Right ventricle myocardium superior (tissue), 1 donor: ENCODE measurements at regions not wholly inside any gene's neighbourhood (a gene's known extent, or its start where the extent isn't known, plus 50 kb on each side); places are given as distances from the start of the nearest gene placed in this dataset.

Experiments
- ATAC-seq: fragments of 200-7000 bp; cut with Tn5 transposase; one replicate; pipeline ENCODE4 v1.9.1; 2020; ENCODE audit warnings: mild to moderate bottlenecking; ENCODE audit not compliant: poor library complexity
- DNase-seq: peaks from one replicate; pipeline ENCODE4 v3.0.0-alpha.2; 2020
- intact Hi-C: fragments of 100-400 bp; cut with DNase I; formaldehyde crosslinking; loops from one replicate; pipeline ENCODE4 v1.11.2; 2022
- donor health status: DM: no; HTN: yes; CAD: no; lungs with severe emphysema.

GRCh38 chr2:5083402-5083801 lies 608.8 kb upstream of the SOX11 start:
- DNase-seq (no peak), ATAC-seq (no peak)
- intact Hi-C loops: no loop called here

DNA sequence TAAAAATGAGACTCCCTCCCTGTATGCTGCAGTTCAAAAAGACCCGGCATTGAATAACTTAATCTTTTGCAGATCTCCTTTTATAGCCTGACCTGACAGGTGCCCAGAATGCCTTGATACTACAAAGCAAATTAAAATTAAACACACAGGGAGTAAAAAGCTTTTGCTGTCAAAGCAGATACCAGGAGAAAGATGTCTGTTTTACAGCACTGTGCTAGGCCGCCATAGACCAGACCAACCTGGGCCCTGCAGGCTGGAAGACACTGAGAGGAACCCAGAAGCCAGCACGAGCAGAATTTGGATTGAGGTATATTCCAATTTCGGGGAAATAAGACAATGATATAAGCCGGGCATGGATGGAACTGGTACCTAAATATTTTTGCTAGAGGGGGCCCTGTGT lies 602.8 kb upstream of the SOX11 start:
- no peak for ATAC-seq
- DNase-seq: no peak
- intact Hi-C loops: no loop called here

- no peak for ATAC-seq
- no peak for DNase-seq
- intact Hi-C loops: no loop called here
These were observed 599.1 kb upstream of the SOX11 start for GRCh38 chr2:5093056-5093455.

GRCh38 chr2:5093518-5093917 lies 598.7 kb upstream of the SOX11 start:
- intact Hi-C loops: no loop called here
- ATAC-seq (peak; percentile 29), DNase-seq (no peak)

DNA sequence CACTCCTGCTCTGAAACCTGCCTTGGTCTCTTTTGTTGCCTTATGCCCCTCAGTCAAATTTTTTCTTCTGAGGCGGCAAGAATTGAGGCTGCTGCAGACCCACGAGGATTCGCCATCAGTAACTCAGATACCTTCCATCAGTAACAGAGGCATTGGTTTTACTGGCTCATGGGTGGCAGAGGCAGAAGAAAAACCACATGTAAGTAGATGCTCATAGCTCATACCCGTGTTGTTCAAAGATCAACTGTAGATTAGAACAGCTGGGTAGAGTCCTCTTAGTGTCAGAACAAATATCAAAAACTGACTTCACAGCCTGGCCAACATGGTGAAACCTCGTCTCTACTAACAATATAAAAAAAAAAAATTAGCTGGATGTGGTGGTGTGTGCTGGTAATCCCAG lies 598.0 kb upstream of the SOX11 start:
- intact Hi-C loops: no loop called here
- no peak for DNase-seq
- ATAC-seq: no peak

GRCh38 chr2:5098286-5098685 lies 593.9 kb upstream of the SOX11 start:
- intact Hi-C loops: no loop called here
- no peak for ATAC-seq

GRCh38 chr2:5102823-5103222 lies 589.4 kb upstream of the SOX11 start:
- DNase-seq (no peak), ATAC-seq (no peak)
- intact Hi-C loops: no loop called here

More at GRCh38 chr2:5098286-5098685, 593.9 kb upstream of the SOX11 start:
- DNase-seq: no peak

- DNase-seq (no peak), ATAC-seq (peak; percentile 25)
- intact Hi-C loops: no loop called here
These were observed 580.6 kb upstream of the SOX11 start for GRCh38 chr2:5111581-5111980.

DNA sequence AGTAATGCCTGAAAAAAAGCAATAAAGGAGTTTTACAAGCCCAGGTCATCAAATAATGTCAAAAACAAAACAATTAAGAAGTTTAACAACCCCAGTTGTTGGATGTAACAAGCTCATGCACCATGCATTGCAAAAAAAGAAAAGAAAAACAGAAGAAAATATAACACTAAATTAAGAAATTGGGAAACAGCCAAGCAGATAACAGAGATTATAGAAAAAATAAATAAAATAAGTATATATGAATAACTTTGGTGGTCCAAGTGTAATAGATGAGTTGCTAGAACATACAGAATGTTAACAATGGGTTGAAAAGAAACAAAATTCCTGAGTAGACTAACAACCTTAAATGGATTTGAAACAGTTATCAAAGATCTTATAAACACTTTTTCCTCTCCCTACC lies 573.1 kb upstream of the SOX11 start:
- DNase-seq (no peak), ATAC-seq (no peak)
- intact Hi-C loops: no loop called here

- intact Hi-C loops: no loop called here
- no peak for ATAC-seq
- DNase-seq: no peak
These were observed 571.1 kb upstream of the SOX11 start for GRCh38 chr2:5121121-5121520.

GRCh38 chr2:5121642-5122041 lies 570.5 kb upstream of the SOX11 start:
- ATAC-seq: no peak
- intact Hi-C loops: no loop called here
- no peak for DNase-seq

DNA sequence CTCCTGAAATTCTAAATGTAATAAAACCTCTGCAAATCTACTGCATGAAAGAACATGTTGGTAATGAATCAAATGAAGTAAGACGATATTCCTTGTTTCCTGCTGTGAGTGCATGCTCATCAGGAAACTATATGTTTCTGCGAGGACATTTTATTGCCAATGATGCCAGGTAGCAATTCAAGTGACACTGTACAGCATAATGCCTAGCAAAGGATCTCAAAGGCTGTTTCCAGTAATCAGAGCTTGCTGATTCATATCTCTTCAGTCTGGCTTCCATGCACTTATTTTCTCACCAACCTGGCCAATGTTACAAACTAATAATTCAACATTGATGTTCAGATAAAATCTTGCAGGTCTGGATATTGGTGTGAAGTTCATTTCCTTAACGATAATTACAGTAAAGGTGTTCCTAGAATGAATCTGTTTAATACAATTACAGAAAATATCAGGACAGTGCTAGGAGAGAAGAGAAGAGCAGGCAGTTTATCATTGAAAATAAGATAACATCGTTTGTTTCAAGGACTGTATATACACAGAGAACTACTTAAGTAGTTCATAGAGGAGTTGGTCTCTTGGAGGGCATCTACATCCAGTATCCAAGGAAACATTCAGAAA lies 568.5 kb upstream of the SOX11 start:
- intact Hi-C loops: no loop called here
- DNase-seq (no peak), ATAC-seq (no peak)

DNA sequence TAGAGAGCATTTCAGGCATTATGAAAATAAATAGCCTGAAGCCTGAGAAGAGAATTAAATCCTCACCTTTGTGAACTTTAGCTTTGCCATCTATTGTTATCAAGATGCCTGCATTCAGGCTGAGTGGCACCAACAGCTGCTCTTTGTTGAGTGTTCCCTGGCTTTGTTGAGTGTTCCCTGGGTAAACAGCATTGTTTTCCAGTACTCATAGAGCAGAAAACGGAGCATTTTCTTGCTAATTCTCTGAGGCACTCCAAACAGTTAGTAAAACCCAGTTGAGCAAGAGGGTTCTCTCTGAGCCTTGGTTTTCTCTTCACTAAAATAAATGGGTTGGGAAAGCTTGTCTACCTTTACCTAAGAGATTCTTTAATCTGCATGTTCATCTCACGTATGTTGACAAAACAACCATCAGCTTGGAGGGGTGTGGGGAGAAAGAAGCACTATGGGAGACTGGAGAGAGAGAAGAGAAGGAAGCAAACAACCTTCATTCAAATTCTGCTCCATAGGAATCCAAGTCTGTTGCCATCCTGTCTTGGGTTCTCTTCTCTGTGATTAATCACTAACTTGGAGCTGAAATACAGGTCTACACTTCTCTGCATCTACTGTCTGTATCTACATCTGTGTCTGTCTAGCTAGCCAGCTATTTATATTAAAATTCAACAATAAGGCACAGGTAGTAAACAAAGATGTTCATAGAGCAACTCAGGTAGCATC lies 567.0 kb upstream of the SOX11 start:
- ATAC-seq (no peak), DNase-seq (no peak)
- intact Hi-C loops: no loop called here

DNA sequence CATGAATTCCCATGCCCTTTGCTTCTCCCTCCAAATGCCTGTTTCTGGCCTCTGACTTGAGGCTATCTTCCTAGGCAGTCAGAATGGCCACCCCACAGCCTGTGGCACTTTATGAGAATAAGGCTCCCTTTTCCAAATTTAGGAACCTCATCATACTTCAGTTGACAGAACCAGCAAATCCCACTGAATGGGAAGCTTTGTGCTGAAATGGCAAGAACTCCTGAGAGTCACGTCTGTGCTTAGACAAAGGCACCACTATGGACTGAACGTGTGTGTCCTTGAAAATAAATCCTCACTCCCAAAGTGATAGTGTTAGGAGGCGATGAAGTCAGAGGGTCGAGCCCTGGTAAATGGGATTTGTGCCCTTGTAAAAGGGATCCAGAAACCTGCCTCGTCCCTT lies 559.9 kb upstream of the SOX11 start:
- ATAC-seq: no peak
- intact Hi-C loops: no loop called here
- DNase-seq: no peak

- intact Hi-C loops: no loop called here
- no peak for DNase-seq
- no peak for ATAC-seq
These were observed 551.8 kb upstream of the SOX11 start for GRCh38 chr2:5140347-5140746.

- ATAC-seq (no peak), DNase-seq (no peak)
- intact Hi-C loops: no loop called here
These were observed 548.0 kb upstream of the SOX11 start for GRCh38 chr2:5144159-5144558.

DNA sequence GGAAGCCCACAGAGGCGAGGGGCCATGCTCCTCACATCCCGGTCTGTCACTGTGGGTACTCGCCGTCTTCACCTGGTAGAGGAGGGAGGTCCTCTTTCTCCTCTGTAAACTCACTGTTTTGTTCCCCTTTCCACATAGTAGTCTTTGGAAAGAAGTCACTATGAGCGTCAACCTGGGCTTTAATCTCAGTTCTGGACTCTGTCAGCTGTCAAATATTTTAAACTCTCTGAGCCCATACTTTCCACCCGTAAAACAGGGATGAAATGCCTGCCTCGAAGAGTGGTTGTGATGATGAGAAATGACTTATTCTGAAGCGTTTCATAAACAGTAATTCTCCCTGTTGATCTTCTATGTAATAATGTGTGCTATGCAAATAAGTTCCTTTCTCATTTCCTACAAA lies 547.1 kb upstream of the SOX11 start:
- DNase-seq: no peak
- intact Hi-C loops: no loop called here
- no peak for ATAC-seq

GRCh38 chr2:5145801-5146200 lies 546.4 kb upstream of the SOX11 start:
- DNase-seq (no peak), ATAC-seq (no peak)
- intact Hi-C loops: no loop called here

GRCh38 chr2:5148392-5149085 lies 543.6 kb upstream of the SOX11 start:
- ATAC-seq (no peak), DNase-seq (no peak)
- intact Hi-C loops: no loop called here

DNA sequence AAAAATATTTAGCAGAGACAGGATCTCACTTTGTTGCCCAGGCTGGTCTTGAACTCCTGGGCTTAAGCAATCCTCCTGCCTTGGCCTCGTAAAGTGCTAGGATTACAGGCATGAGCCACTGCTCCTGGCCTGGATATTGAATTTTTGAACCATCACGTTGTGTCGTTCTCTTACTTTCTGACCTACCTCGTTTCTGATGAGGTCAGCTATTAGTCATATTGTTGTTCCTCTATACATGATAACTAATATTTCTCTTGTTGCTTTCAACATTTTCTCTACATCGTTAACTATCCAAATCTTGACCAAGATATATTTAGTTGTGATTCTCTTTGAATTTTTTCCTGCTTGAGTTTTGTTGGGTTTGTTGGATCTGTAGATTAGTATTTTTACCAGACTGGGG lies 541.3 kb upstream of the SOX11 start:
- intact Hi-C loops: no loop called here
- ATAC-seq: no peak
- DNase-seq: no peak
